GM12878 (cell line): ENCODE measurements at regions not wholly inside any gene's neighbourhood (a gene's known extent, or its start where the extent isn't known, plus 50 kb on each side); places are given as distances from the start of the nearest gene placed in this dataset.

Source experiments
- ATAC-seq: fragments of 200-7000 bp; cut with Tn5 transposase; 3 replicates; pipeline ENCODE4 v1.9.1; 2020; ENCODE audit warnings: mild to moderate bottlenecking, moderate library complexity
- BruUV-seq: library from RNA; stranded (reverse); fragments of 400-500 nt; replicated peaks from 2 replicates; lab custom pipeline; 2021; lab: Mats Ljungman, UMichigan
- CTCF ChIA-PET: fragments of 300-600 bp; sonication (Branson Sonifier 250); formaldehyde crosslinking; extraction: SDS; loops from one replicate; lab custom pipeline; 2021; ENCODE audit warnings: inconsistent platforms; lab: Yijun Ruan, JAX
- POLR2A ChIA-PET: fragments of 350-600 bp; formaldehyde crosslinking; extraction: SDS; loops from one replicate; lab custom pipeline; 2021; ENCODE audit warnings: inconsistent platforms; lab: Charles Lee
- RAD21 ChIA-PET: fragments of 300-600 bp; sonication (Branson Sonifier 250); formaldehyde crosslinking; loops from one replicate; lab custom pipeline; 2023; ENCODE audit warnings: antibody characterized with exemption; ENCODE audit not compliant: unreplicated experiment; lab: Charles Lee
- SMC1A ChIA-PET: fragments of 300-600 bp; sonication (Branson Sonifier 250); formaldehyde crosslinking; loops from one replicate; lab custom pipeline; 2023; ENCODE audit not compliant: unreplicated experiment, uncharacterized antibody; lab: Charles Lee
- DNase-seq: peaks from one replicate; pipeline ENCODE4 v3.0.0-alpha.2; 2011; ENCODE audit warnings: low read depth, low spot score
- FAIRE-seq: peaks from 3 replicates; lab custom pipeline; 2011; peaks lifted over from hg19 to GRCh38; lab: Jason Lieb, UNC
- H2AFZ ChIP-seq: 2 replicates; pipeline ENCODE4 v1.6.0; 2011; ENCODE audit warnings: low read depth, low read length, control low read depth; ENCODE audit not compliant: control insufficient read depth
- H3K27ac ChIP-seq: 2 replicates; pipeline ENCODE4 v1.5.1; 2011; ENCODE audit warnings: control low read depth; ENCODE audit not compliant: control insufficient read depth, insufficient read depth
- H3K27me3 ChIP-seq, 2 experiments: replicated peaks in 1 of 2; 2 replicates each; pipeline versions ENCODE4 v1.6.0 to v1.6.1; 2011; ENCODE audit warnings: low read length in 1 of 2; ENCODE audit not compliant: control insufficient read depth in 2 of 2, insufficient read depth in 2 of 2
- H3K36me3 ChIP-seq, 2 experiments: 2 replicates each; pipeline ENCODE4 v1.5.1; 2011; ENCODE audit warnings: low read length in 1 of 2; ENCODE audit not compliant: control insufficient read depth in 2 of 2, insufficient read depth in 2 of 2
- H3K4me1 ChIP-seq: 2 replicates; pipeline ENCODE4 v1.6.1; 2011; ENCODE audit warnings: mild to moderate bottlenecking, low read length, moderate library complexity, mixed read lengths; ENCODE audit not compliant: control insufficient read depth, insufficient read depth
- H3K4me2 ChIP-seq: 2 replicates; pipeline ENCODE4 v1.6.0; 2011; ENCODE audit warnings: control low read depth; ENCODE audit not compliant: control insufficient read depth, insufficient read depth
- H3K4me3 ChIP-seq: fragments of 200-600 bp; sonication (generic); 2 replicates; pipeline ENCODE4 v1.5.1; 2016
- H3K79me2 ChIP-seq: 2 replicates; pipeline ENCODE4 v1.6.0; 2011; ENCODE audit warnings: low read length; ENCODE audit not compliant: control insufficient read depth, insufficient read depth
- H3K9ac ChIP-seq: 2 replicates; pipeline ENCODE4 v1.8.0; 2011; ENCODE audit warnings: low read length, control low read depth, mixed read lengths; ENCODE audit not compliant: control insufficient read depth, insufficient read depth
- H3K9me3 ChIP-seq: replicated peaks from 3 replicates; pipeline ENCODE4 v1.5.1; 2011; ENCODE audit warnings: mild to moderate bottlenecking, low read length; ENCODE audit not compliant: control insufficient read depth, insufficient read depth
- H4K20me1 ChIP-seq: 2 replicates; pipeline ENCODE4 v1.6.0; 2011; ENCODE audit not compliant: control insufficient read depth, insufficient read depth
- CEBPB ChIP-seq, 2 experiments: fragments of 150-350 bp in 1 of 2; IDR thresholded peaks; 2 replicates each; pipeline ENCODE4 v1.6.1; 2012 to 2014; ENCODE audit warnings: low read depth in 2 of 2, low read length in 2 of 2, borderline replicate concordance in 1 of 2, inconsistent platforms in 1 of 2
- ETV6 ChIP-seq, 2 experiments: fragments of 450-650 bp in 1 of 2; IDR thresholded peaks in 1 of 2; conservative IDR thresholded peaks in 1 of 2; 2 replicates each; pipeline ENCODE4 v1.6.1; 2014; ENCODE audit warnings: antibody characterized with exemption in 1 of 2, borderline replicate concordance in 1 of 2, low read depth in 1 of 2, mild to moderate bottlenecking in 1 of 2, moderate library complexity in 1 of 2
- FOXM1 ChIP-seq: IDR thresholded peaks from 2 replicates; pipeline ENCODE4 v1.6.1; 2012; ENCODE audit warnings: low read depth, mild to moderate bottlenecking, inconsistent platforms, low read length, moderate library complexity
- IKZF1 ChIP-seq: fragments of 450-650 bp; conservative IDR thresholded peaks from 2 replicates; pipeline ENCODE4 v1.6.1; 2017; ENCODE audit warnings: antibody characterized with exemption, mild to moderate bottlenecking
- IRF4 ChIP-seq: IDR thresholded peaks from 2 replicates; pipeline ENCODE4 v1.6.1; 2011; ENCODE audit warnings: low read depth, low read length
- NFIC ChIP-seq: IDR thresholded peaks from 2 replicates; pipeline ENCODE4 v1.6.1; 2012; ENCODE audit warnings: low read depth, mild to moderate bottlenecking, inconsistent platforms, low read length, moderate library complexity
- NFYB ChIP-seq: IDR thresholded peaks from 2 replicates; pipeline ENCODE4 v1.6.1; 2011; ENCODE audit warnings: low read depth, mild to moderate bottlenecking, low read length, improper control_type of control experiment, moderate library complexity; ENCODE audit not compliant: insufficient read depth
- POLR2AphosphoS2 ChIP-seq: IDR thresholded peaks from 2 replicates; pipeline ENCODE4 v1.6.1; 2011; ENCODE audit warnings: low read depth, mild to moderate bottlenecking, low read length, improper control_type of control experiment, moderate library complexity
- RB1 ChIP-seq: fragments of 450-650 bp; formaldehyde crosslinking; IDR thresholded peaks from 2 replicates; pipeline ENCODE4 v1.6.1; 2017; ENCODE audit warnings: mild to moderate bottlenecking, borderline replicate concordance
- RFX5 ChIP-seq: IDR thresholded peaks from 2 replicates; pipeline ENCODE4 v1.6.1; 2011; ENCODE audit warnings: low read depth, low read length, improper control_type of control experiment
- SIX5 ChIP-seq: IDR thresholded peaks from 2 replicates; pipeline ENCODE4 v1.6.1; 2011; ENCODE audit warnings: mild to moderate bottlenecking, low read depth, low read length, moderate library complexity; ENCODE audit not compliant: severe bottlenecking
- TCF3 ChIP-seq: IDR thresholded peaks from 2 replicates; pipeline ENCODE4 v1.6.1; 2012; ENCODE audit warnings: low read depth, mild to moderate bottlenecking, low read length, borderline replicate concordance; ENCODE audit not compliant: insufficient read depth
- ZZZ3 ChIP-seq: IDR thresholded peaks from 2 replicates; pipeline ENCODE4 v1.6.1; 2011; ENCODE audit warnings: low read depth; ENCODE audit not compliant: control insufficient read depth, insufficient read length
- WGBS: methylation state at CpG from one replicate; pipeline ENCODE4 v1.1.6; 2016; ENCODE audit warnings: low lambda C conversion rate; ENCODE audit not compliant: insufficient replicate concordance, insufficient coverage; ENCODE audit errors: missing lambda C conversion rate; 5-methylcytosine and 5-hydroxymethylcytosine counted together
- in situ Hi-C: fragments of 300-500 bp; cut with MboI; formaldehyde crosslinking; loops from 9 replicates; pipeline ENCODE4 v1.14.3; 2018; ENCODE audit warnings: mixed read lengths
- intact Hi-C: fragments of 100-400 bp; cut with micrococcal nuclease; formaldehyde crosslinking; loops from one replicate; pipeline ENCODE4 v1.14.2; 2022; ENCODE audit not compliant: unreplicated experiment
- TF ChIP-seq, protein P1 (sequence below): IDR thresholded peaks from 2 replicates; pipeline ENCODE4 v1.6.1; 2011; ENCODE audit warnings: mild to moderate bottlenecking, low read depth, low read length, moderate library complexity; ENCODE audit not compliant: insufficient replicate concordance

DNA sequence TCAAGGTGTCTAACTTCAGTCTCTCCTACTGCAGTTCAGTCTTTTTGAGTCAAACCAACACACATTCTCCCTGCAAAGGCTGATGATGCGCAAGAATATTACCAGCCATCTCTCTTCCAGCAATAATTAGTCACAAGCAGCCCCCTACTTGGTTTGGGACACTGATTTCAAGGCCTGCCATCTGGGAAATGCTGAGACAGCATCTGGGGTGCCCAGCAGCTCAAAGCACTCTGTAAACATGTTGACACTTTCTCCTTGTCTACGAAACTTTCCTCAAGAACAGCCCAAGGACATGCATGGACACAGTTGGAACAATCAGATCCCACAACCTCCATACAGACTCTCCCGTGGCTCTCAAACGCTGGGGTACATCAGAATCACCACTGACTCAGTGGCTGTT is 149.2 kb upstream of the RPL38 start:
- H3K9ac ChIP-seq = no peak overlapping the region
- no peaks in the 10 kb centered on the region for H3K36me3 ChIP-seq
- H3K27ac ChIP-seq = no peak overlapping the region
- TF ChIP-seq RFX5 = no peak
- TF ChIP-seq TCF3 = no peak
- no peak for TF ChIP-seq ETV6 (conservative IDR thresholded peaks at IDR 0.05 in 1 of 2, IDR thresholded peaks at IDR 0.05 in 1 of 2; ENCODE audit: borderline replicate concordance in 1 of 2, low read depth in 1 of 2)
- TF ChIP-seq, protein P1, sequence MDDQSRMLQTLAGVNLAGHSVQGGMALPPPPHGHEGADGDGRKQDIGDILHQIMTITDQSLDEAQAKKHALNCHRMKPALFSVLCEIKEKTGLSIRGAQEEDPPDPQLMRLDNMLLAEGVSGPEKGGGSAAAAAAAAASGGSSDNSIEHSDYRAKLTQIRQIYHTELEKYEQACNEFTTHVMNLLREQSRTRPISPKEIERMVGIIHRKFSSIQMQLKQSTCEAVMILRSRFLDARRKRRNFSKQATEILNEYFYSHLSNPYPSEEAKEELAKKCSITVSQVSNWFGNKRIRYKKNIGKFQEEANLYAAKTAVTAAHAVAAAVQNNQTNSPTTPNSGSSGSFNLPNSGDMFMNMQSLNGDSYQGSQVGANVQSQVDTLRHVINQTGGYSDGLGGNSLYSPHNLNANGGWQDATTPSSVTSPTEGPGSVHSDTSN = no peak
- no peak for TF ChIP-seq IKZF1
- TF ChIP-seq IRF4 = no peak
- TF ChIP-seq FOXM1 = no peak
- TF ChIP-seq NFIC = no peak
- no peak for TF ChIP-seq ZZZ3
- no peak for TF ChIP-seq SIX5
- TF ChIP-seq NFYB = no peak
- no peak for TF ChIP-seq RB1
- TF ChIP-seq CEBPB (IDR thresholded peaks at IDR 0.05; ENCODE audit: borderline replicate concordance in 1 of 2, low read depth in 2 of 2, low read length in 2 of 2) = no peak
- TF ChIP-seq POLR2AphosphoS2 = no peak
- H3K79me2 ChIP-seq = no peaks in the 10 kb centered on the region
- H3K4me1 ChIP-seq = no peaks in the 10 kb centered on the region
- H3K9me3 ChIP-seq = no peaks in the 10 kb centered on the region
- in situ Hi-C loops (no loop called here), intact Hi-C loops (no loop called here)
- H3K4me3 ChIP-seq = no peak overlapping the region
- FAIRE-seq (no peak), DNase-seq (no peak), ATAC-seq (no peak)
- no TSS peak for BruUV-seq
- ChIA-PET POLR2A (no interaction called here), SMC1A (no interaction called here), CTCF (interaction anchor here (0.6 kb wide), 1 partner anchor 145 kb away, joined by 3 read pairs; no protein-coding TSS in a partner anchor), RAD21 (no interaction called here)
- 2% methylated on average over 4 of the region's 4 CpGs for WGBS
- H2AFZ ChIP-seq = no peak overlapping the region
- H3K27me3 ChIP-seq = peaks cover 0 to 6% of the 10 kb centered on the region in 2 experiments; a peak in 3 of 4 replicates
- no peaks in the 10 kb centered on the region for H4K20me1 ChIP-seq
- no peak overlapping the region for H3K4me2 ChIP-seq
